PFSK-1 (cell line): ENCODE measurements at regions not wholly inside any gene's neighbourhood (a gene's known extent, or its start where the extent isn't known, plus 50 kb on each side); places are given as distances from the start of the nearest gene placed in this dataset.

Experiments used
- FOXP2 ChIP-seq: optimal IDR thresholded peaks from 2 replicates; pipeline ENCODE3; 2011; ENCODE audit warnings: borderline replicate concordance, control low read depth, inconsistent platforms; ENCODE audit not compliant: insufficient read depth; ENCODE audit errors: extremely low read length, extremely low read depth
- POLR2AphosphoS5 ChIP-seq: IDR thresholded peaks from 2 replicates; pipeline ENCODE4 v1.6.1; 2012; ENCODE audit warnings: low read depth, mild to moderate bottlenecking, control low read depth, low read length, moderate library complexity
- REST ChIP-seq, 2 experiments: IDR thresholded peaks; 2 replicates each; pipeline versions ENCODE4 v1.6.1 to v1.8.0; 2011 to 2012; ENCODE audit warnings: low read depth in 2 of 2, low read length in 2 of 2, control low read depth in 1 of 2, inconsistent platforms in 1 of 2, mild to moderate bottlenecking in 1 of 2, moderate library complexity in 1 of 2; ENCODE audit not compliant: insufficient read depth in 1 of 2
- SIN3A ChIP-seq: IDR thresholded peaks from 2 replicates; pipeline ENCODE4 v1.6.1; 2012; ENCODE audit warnings: mild to moderate bottlenecking, low read length, moderate library complexity, borderline replicate concordance; ENCODE audit not compliant: insufficient read depth
- TAF1 ChIP-seq: IDR thresholded peaks from 2 replicates; pipeline ENCODE4 v1.6.1; 2012; ENCODE audit warnings: low read length, control low read depth, borderline replicate concordance; ENCODE audit not compliant: insufficient read depth

DNA sequence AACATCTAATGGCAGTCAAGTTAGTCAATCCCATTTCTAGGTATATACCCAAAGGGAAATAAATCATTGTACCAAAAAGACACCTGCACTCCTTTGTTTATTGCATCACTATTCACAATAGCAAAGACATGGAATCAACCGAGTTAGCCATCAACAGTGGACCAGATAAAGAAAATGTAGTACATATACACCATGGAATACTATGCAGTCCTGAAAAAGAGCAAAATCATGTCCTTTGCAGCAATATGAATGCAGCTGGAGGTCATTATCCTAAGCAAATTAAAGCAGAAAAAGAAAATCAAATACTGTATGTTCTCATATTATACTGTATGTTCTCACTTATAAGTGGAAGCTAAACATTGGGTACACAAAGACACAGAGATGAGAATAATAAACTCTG is 204.0 kb downstream of the KCNJ2 start:
- no peak for TF ChIP-seq REST (IDR thresholded peaks at IDR 0.05; ENCODE audit: insufficient read depth in 1 of 2, low read depth in 2 of 2, low read length in 2 of 2)
- TF ChIP-seq POLR2AphosphoS5, result no peak
- no peak for TF ChIP-seq FOXP2
- no peak for TF ChIP-seq SIN3A

- TF ChIP-seq POLR2AphosphoS5 (no peak), FOXP2 (no peak), REST (IDR thresholded peaks at IDR 0.05; ENCODE audit: insufficient read depth in 1 of 2, low read depth in 2 of 2, low read length in 2 of 2) (no peak)
Observed at GRCh38 chr17:70374496-70374895, 205.2 kb downstream of the KCNJ2 start.

DNA sequence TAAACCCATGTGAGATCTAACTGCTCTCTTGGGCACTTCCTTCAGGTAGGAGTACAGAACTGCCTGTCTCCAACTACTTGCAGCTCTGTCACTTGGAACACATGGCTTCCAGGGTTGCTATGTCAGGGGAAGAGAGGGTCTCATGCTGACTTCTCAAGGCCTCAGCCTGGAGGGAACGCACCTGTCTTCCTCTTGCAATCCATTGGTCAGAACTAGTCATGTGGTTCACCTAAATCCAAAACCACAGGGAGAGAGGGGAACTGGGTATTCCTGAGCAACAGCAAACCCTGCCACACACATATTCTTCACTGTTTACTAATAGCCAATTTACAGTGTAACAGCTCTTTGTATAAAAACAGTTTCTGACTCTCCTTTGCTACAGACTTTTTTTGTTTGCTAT is 206.1 kb downstream of the KCNJ2 start:
- no peak for TF ChIP-seq TAF1
- no peak for TF ChIP-seq POLR2AphosphoS5
- no peak for TF ChIP-seq SIN3A
- TF ChIP-seq REST (IDR thresholded peaks at IDR 0.05; ENCODE audit: insufficient read depth in 1 of 2, low read depth in 2 of 2, low read length in 2 of 2), result no peak
- no peak for TF ChIP-seq FOXP2

- TF ChIP-seq POLR2AphosphoS5, result no peak
- no peak for TF ChIP-seq SIN3A
- TF ChIP-seq FOXP2, result no peak
- TF ChIP-seq TAF1, result no peak
- no peak for TF ChIP-seq REST (IDR thresholded peaks at IDR 0.05; ENCODE audit: insufficient read depth in 1 of 2, low read depth in 2 of 2, low read length in 2 of 2)
Observed at GRCh38 chr17:70375813-70376770, 206.8 kb downstream of the KCNJ2 start.

DNA sequence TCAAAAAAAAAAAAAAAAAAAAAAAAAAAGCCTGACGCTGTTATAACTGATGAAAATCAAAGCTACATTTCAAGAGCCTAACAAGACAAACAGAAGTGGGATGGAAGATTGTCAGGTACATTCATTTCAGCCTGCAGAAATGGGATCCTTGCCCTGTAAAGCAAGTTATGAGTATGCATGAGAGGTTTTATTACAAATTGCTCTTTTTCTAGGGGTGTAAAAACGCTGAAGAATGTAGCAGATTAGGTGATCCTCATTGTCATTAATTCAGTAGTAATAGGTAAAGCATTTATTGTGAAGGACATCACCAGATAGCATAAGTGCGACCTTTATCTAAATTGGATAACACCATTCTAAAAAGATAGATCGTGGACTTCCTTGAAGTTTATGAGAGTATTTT is 208.3 kb downstream of the KCNJ2 start:
- TF ChIP-seq REST (IDR thresholded peaks at IDR 0.05; ENCODE audit: insufficient read depth in 1 of 2, low read depth in 2 of 2, low read length in 2 of 2), result no peak
- no peak for TF ChIP-seq TAF1
- no peak for TF ChIP-seq FOXP2
- no peak for TF ChIP-seq SIN3A
- TF ChIP-seq POLR2AphosphoS5, result no peak
